GM21786 (cell line): ENCODE measurements at regions not wholly inside any gene's neighbourhood (a gene's known extent, or its start where the extent isn't known, plus 50 kb on each side); places are given as distances from the start of the nearest gene placed in this dataset.
"Not testable (repeated sequence)": the region's sequence is repeated elsewhere in the genome, so short reads cannot be mapped to it uniquely, and the experiment has no call there.

Experiments
- ATAC-seq: cut with Tn5 transposase; IDR thresholded peaks from one replicate; pipeline ENCODE4 v1.9.1; 2021; ENCODE audit not compliant: unreplicated experiment

- not testable (repeated sequence) for ATAC-seq
These were observed 189.4 kb downstream of the TTC6 start for GRCh38 chr14:37784827-37785223.

GRCh38 chr14:37785298-37785697 is 189.9 kb downstream of the TTC6 start:
- ATAC-seq: not testable (repeated sequence)

- ATAC-seq: not testable (repeated sequence)
These were observed 190.7 kb downstream of the TTC6 start for GRCh38 chr14:37786114-37786625.

- no peak for ATAC-seq
These were observed 192.6 kb downstream of the TTC6 start for GRCh38 chr14:37787879-37788494.

GRCh38 chr14:37791384-37792036 is 196.1 kb downstream of the TTC6 start:
- no peak for ATAC-seq

- no peak for ATAC-seq
These were observed 196.7 kb downstream of the TTC6 start for GRCh38 chr14:37792124-37792523.

- ATAC-seq: no peak
These were observed 201.4 kb downstream of the TTC6 start for GRCh38 chr14:37796703-37797416.

GRCh38 chr14:37797675-37798074 is 202.2 kb downstream of the TTC6 start:
- no peak for ATAC-seq

- ATAC-seq: no peak
These were observed 212.3 kb downstream of the TTC6 start for GRCh38 chr14:37807722-37808121.

GRCh38 chr14:37810094-37810801 is 214.8 kb downstream of the TTC6 start:
- no peak for ATAC-seq

GRCh38 chr14:37813732-37814131 is 218.3 kb downstream of the TTC6 start:
- no peak for ATAC-seq

- ATAC-seq: no peak
These were observed 220.7 kb downstream of the TTC6 start for GRCh38 chr14:37816135-37816534.

- no peak for ATAC-seq
These were observed 221.4 kb downstream of the TTC6 start for GRCh38 chr14:37816743-37817295.

- ATAC-seq: no peak
These were observed 224.0 kb downstream of the TTC6 start for GRCh38 chr14:37819155-37820015.

GRCh38 chr14:37820810-37821209 is 225.4 kb downstream of the TTC6 start:
- not testable (repeated sequence) for ATAC-seq

GRCh38 chr14:37824939-37825712 is 229.7 kb downstream of the TTC6 start:
- no peak for ATAC-seq

GRCh38 chr14:37826869-37827268 is 231.4 kb downstream of the TTC6 start:
- ATAC-seq: no peak

- no peak for ATAC-seq
These were observed 234.8 kb downstream of the TTC6 start for GRCh38 chr14:37830271-37830670.

- ATAC-seq: no peak
These were observed 238.8 kb downstream of the TTC6 start for GRCh38 chr14:37834275-37834674.
